Uterus (tissue), 3 donors: ENCODE measurements at regions not wholly inside any gene's neighbourhood (a gene's known extent, or its start where the extent isn't known, plus 50 kb on each side); places are given as distances from the start of the nearest gene placed in this dataset.

Source experiments
- DNase-seq, 2 donors: peaks; one replicate each; pipeline ENCODE4 v3.0.0-alpha.2; 2019 to 2020
- H3K27ac ChIP-seq, 2 donors: fragments of 200-600 bp; sonication (generic); 1 replicate in 1 of 2; 2 replicates in 1 of 2; pipeline ENCODE4 v1.5.1; 2016 to 2018
- H3K27me3 ChIP-seq, 2 donors: fragments of 200-600 bp; sonication (generic); one replicate each; pipeline ENCODE4 v1.5.1; 2018 to 2019; ENCODE audit warnings: control low read depth in 1 of 2
- H3K36me3 ChIP-seq, 2 donors: fragments of 200-600 bp; sonication (generic); one replicate each; pipeline ENCODE4 v1.5.1; 2019; ENCODE audit warnings: control low read depth in 1 of 2
- H3K4me1 ChIP-seq, 2 donors: fragments of 200-600 bp; sonication (generic); one replicate each; pipeline ENCODE4 v1.5.1; 2018 to 2019; ENCODE audit warnings: control low read depth in 1 of 2
- H3K4me3 ChIP-seq, 2 donors: fragments of 200-600 bp; sonication (generic); 1 replicate in 1 of 2; 2 replicates in 1 of 2; pipeline ENCODE4 v1.5.1; 2018 to 2019; ENCODE audit warnings: mild to moderate bottlenecking in 1 of 2
- H3K9me3 ChIP-seq, 2 donors: fragments of 200-600 bp; sonication (generic); one replicate each; pipeline ENCODE4 v1.5.1; 2019; ENCODE audit warnings: control low read depth in 1 of 2
- POLR2A ChIP-seq, 2 donors: fragments of 450-650 bp; IDR thresholded peaks; one replicate each; pipeline ENCODE4 v1.6.1; 2016; ENCODE audit warnings: antibody characterized with exemption in 2 of 2, mild to moderate bottlenecking in 1 of 2, moderate library complexity in 1 of 2
- intact Hi-C: fragments of 100-400 bp; cut with DNase I; formaldehyde crosslinking; loops from one replicate; pipeline ENCODE4 v1.15.1; 2023; ENCODE audit warnings: low total_unique reads
- TF ChIP-seq, protein P1 (sequence below), 4 experiments: fragments of 200-600 bp in 2 of 4; fragments of 450-650 bp in 2 of 4; sonication (generic) in 2 of 4; IDR thresholded peaks; one replicate each; pipeline ENCODE4 v1.5.1; 2016 to 2019; ENCODE audit warnings: antibody characterized with exemption in 4 of 4, mild to moderate bottlenecking in 2 of 4, moderate library complexity in 1 of 4
- donor health status: DM: yes; HTN: yes; CAD: no.

DNA sequence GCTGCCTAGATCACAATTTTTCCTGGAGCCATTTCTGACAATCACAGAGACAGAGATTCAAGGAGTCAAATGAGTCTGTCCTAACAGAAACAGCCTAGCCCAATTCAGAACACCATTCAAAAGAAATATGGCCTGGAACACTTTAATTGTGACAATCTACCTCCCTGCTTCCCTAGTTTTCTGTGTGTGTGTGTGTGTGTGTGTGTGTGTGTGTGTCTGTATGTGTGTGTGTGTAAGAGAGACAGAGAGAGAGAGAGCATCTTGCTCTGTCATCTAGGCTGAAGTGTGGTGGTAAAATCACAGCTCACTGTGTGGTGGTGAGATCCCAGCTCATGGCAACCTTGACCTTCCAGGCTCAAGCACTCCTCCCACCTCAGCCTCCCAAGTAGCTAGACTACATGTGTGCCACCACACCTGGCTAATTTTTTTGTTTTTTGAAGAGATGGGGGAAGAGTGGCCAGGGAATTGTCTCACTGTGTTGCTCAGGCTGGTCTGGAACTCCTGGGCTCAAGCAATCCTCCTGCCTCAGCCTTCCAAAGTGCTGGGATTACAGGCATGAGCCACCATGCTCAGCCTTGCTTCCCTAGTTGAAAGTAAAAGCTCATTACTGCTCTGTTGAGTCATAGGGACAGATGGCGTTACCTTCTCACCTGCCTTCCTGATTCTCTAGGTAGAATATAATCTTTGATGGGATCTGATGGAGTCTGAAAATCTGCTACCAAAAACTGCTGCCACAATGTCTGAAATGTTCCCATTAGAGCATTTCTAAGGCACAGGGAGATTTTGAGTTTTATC is 89.6 kb upstream of the BEND6 start:
- TF ChIP-seq POLR2A (IDR thresholded peaks at IDR 0.05), result no peak
- TF ChIP-seq, protein P1, sequence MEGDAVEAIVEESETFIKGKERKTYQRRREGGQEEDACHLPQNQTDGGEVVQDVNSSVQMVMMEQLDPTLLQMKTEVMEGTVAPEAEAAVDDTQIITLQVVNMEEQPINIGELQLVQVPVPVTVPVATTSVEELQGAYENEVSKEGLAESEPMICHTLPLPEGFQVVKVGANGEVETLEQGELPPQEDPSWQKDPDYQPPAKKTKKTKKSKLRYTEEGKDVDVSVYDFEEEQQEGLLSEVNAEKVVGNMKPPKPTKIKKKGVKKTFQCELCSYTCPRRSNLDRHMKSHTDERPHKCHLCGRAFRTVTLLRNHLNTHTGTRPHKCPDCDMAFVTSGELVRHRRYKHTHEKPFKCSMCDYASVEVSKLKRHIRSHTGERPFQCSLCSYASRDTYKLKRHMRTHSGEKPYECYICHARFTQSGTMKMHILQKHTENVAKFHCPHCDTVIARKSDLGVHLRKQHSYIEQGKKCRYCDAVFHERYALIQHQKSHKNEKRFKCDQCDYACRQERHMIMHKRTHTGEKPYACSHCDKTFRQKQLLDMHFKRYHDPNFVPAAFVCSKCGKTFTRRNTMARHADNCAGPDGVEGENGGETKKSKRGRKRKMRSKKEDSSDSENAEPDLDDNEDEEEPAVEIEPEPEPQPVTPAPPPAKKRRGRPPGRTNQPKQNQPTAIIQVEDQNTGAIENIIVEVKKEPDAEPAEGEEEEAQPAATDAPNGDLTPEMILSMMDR (IDR thresholded peaks at IDR 0.05), result no peak
- DNase-seq, result no peak
- intact Hi-C loops, result no loop called here
- no peaks in the 10 kb centered on the region for H3K27me3 ChIP-seq
- H3K9me3 ChIP-seq, result no peaks in the 10 kb centered on the region
- no peaks in the 10 kb centered on the region for H3K36me3 ChIP-seq
- H3K4me1 ChIP-seq, result no peaks in the 10 kb centered on the region
- no peak overlapping the region for H3K4me3 ChIP-seq
- no peak overlapping the region for H3K27ac ChIP-seq

DNA sequence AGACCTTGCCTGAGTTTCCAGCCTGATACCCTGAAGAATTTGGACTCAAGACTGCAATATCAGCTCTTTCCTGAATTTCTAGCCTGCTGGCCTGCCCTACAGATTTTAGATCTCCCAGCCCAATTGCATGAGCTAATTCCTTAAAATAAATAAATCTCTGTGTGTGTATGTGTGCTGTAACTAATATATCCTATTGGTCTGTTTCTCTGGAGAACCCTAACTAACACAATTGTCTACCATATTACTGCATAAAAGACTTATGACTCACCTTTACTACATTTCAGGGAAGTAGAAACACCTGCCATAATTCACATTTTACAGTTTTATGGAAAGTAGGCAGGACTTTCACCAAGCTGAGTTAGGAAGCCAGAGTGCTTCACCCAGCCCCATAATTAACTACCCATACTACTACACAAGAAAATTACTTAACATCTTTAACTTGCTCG is 90.7 kb upstream of the BEND6 start:
- Histone ChIP-seq H3K4me1 (no peaks in the 10 kb centered on the region), H3K36me3 (no peaks in the 10 kb centered on the region), H3K27me3 (no peaks in the 10 kb centered on the region), H3K27ac (no peak overlapping the region), H3K4me3 (no peak overlapping the region), H3K9me3 (no peaks in the 10 kb centered on the region)
- no peak for TF ChIP-seq POLR2A (IDR thresholded peaks at IDR 0.05)
- TF ChIP-seq, protein P1 (IDR thresholded peaks at IDR 0.05), result no peak
- intact Hi-C loops, result no loop called here
- no peak for DNase-seq

DNA sequence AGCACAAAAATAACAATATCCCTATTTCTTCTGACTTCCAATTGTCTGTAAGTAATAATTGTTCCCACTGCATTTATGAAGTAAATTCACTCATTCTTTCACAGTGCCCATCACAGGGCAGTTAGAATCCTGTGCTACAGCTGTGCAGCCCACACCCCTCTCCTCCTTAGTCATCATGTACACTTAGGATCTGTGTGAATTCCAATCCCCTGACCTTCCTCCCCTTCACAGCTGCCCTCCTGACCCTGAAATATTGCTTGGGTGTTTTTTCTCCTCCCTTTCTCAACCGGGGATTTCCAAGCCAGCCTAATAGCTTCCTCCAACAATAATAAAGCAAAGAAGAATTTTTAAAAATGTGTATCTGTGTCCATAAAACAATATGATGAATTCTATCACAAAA is 91.5 kb upstream of the BEND6 start:
- H3K36me3 ChIP-seq, result no peaks in the 10 kb centered on the region
- intact Hi-C loops, result no loop called here
- H3K27me3 ChIP-seq, result no peaks in the 10 kb centered on the region
- TF ChIP-seq, protein P1 (IDR thresholded peaks at IDR 0.05), result no peak
- no peak for TF ChIP-seq POLR2A (IDR thresholded peaks at IDR 0.05)
- no peak for DNase-seq
- H3K27ac ChIP-seq, result no peak overlapping the region
- H3K4me1 ChIP-seq, result no peaks in the 10 kb centered on the region
- H3K9me3 ChIP-seq, result no peaks in the 10 kb centered on the region
- no peak overlapping the region for H3K4me3 ChIP-seq

DNA sequence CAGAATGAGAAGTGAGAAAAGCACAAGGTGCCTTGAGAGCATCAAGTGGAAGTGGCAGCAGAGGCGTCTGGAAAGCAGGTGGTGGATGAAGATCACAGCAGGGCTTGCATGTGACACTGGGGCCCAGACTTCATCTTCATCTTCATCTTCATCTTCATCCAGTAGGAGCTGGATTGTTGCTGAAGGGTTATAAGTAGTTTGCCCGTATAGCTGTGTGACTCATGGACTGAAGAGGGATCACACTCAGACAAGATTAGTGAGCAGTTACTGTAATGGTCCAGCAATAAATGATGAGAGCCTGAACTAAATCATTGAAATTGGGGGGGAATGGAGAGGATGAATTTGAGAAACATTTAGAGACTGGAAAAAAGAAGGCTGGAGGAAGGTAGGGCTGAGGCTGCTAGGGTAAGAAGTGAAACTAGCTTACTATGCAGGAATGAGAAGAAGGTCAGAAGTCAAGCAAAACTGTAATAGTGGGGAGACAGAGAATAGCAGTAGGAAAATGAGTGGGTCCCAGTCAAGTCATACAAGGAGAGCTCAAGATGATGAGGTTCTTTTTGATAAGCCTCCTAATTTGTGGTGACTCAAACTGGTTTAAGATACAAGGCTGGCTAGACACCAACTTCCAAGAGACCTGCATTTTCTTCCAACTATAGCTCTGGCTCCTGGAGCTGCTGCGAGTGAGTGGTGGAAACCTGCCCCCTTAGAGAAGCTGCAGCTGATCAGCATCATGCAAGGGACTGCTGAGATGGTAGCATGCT is 92.3 kb upstream of the BEND6 start:
- Histone ChIP-seq H3K4me1 (no peaks in the 10 kb centered on the region), H3K9me3 (no peaks in the 10 kb centered on the region), H3K27ac (no peak overlapping the region), H3K27me3 (no peaks in the 10 kb centered on the region), H3K36me3 (no peaks in the 10 kb centered on the region), H3K4me3 (no peak overlapping the region)
- intact Hi-C loops, result no loop called here
- no peak for DNase-seq
- no peak for TF ChIP-seq POLR2A (IDR thresholded peaks at IDR 0.05)
- TF ChIP-seq, protein P1 (IDR thresholded peaks at IDR 0.05), result no peak

DNA sequence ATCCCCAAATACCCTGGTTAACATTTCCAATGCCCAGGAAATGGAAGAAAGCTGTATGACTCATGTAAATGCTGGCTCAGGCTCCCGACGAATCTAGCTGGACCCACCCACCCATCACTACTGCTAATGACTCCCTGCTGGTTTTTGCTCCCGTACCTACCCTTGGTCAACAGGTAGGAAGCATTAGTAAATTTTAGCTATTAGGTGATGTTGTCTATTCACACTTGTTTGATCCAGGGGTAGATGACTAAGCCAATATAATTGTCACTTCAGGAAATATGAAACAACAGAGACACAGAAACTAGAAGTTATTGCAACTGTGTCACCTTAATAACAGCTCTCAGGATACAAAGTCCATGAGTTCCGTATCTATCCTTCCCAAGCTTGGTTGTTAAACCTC is 94.4 kb upstream of the BEND6 start:
- H3K4me1 ChIP-seq, result no peaks in the 10 kb centered on the region
- H3K27me3 ChIP-seq, result no peaks in the 10 kb centered on the region
- no peaks in the 10 kb centered on the region for H3K36me3 ChIP-seq
- H3K9me3 ChIP-seq, result no peaks in the 10 kb centered on the region
- no peak overlapping the region for H3K4me3 ChIP-seq
- TF ChIP-seq, protein P1 (IDR thresholded peaks at IDR 0.05), result no peak
- intact Hi-C loops, result no loop called here
- H3K27ac ChIP-seq, result no peak overlapping the region
- DNase-seq, result no peak
